Colonic mucosa (tissue), 4 donors: ENCODE measurements at regions not wholly inside any gene's neighbourhood (a gene's known extent, or its start where the extent isn't known, plus 50 kb on each side); places are given as distances from the start of the nearest gene placed in this dataset.

ENCODE experiments used
- DNase-seq: peaks from one replicate; pipeline ENCODE4 v3.0.0-alpha.2; 2020
- H3K27ac ChIP-seq: fragments of 200-600 bp; one replicate; pipeline ENCODE4 v1.8.0; 2021
- H3K27me3 ChIP-seq: fragments of 200-600 bp; one replicate; pipeline ENCODE4 v1.8.0; 2021
- H3K36me3 ChIP-seq: fragments of 200-600 bp; one replicate; pipeline ENCODE4 v1.8.0; 2021
- H3K4me1 ChIP-seq: fragments of 200-600 bp; one replicate; pipeline ENCODE4 v1.8.0; 2021; ENCODE audit warnings: mild to moderate bottlenecking
- H3K4me3 ChIP-seq: fragments of 200-600 bp; one replicate; pipeline ENCODE4 v1.8.0; 2021
- H3K9ac ChIP-seq, 2 donors: one replicate each; pipeline ENCODE4 v1.7.0; 2013; ENCODE audit warnings: control low read depth in 2 of 2, low read depth in 2 of 2, low read length in 2 of 2
- H3K9me3 ChIP-seq: fragments of 200-600 bp; one replicate; pipeline ENCODE4 v1.8.0; 2021
- intact Hi-C: fragments of 100-400 bp; cut with DNase I; formaldehyde crosslinking; loops from one replicate; pipeline ENCODE4 v1.14.1; 2022
- TF ChIP-seq, protein P1 (sequence below): fragments of 200-600 bp; IDR thresholded peaks from one replicate; pipeline ENCODE4 v1.8.0; 2022; ENCODE audit warnings: antibody characterized with exemption, mild to moderate bottlenecking
- donor health status: healthy.
- donor health status: DM: no; HTN: no; CAD: no.
- donor health status: DM: no; HTN: no; CAD: no.

DNA sequence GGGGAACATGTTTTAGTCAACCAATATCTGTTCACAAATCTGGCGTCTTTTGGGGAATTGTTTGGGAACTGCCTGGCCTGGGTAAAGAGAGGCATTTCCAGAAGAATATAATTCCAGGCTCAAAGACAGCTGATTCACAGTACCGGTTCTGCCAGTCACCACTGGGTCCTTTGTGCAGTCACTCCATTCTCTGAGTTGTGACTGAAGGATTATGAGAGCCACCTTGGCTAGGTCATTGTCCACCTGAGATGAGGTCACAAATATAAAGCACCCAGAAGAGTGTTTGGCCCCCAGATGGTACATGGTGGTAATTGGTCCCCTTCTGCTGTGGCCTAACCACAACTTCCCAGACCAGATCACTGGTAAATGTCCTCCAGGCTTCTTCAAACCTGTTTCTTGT lies 121.0 kb upstream of the SPACA1 start:
- TF ChIP-seq, protein P1, sequence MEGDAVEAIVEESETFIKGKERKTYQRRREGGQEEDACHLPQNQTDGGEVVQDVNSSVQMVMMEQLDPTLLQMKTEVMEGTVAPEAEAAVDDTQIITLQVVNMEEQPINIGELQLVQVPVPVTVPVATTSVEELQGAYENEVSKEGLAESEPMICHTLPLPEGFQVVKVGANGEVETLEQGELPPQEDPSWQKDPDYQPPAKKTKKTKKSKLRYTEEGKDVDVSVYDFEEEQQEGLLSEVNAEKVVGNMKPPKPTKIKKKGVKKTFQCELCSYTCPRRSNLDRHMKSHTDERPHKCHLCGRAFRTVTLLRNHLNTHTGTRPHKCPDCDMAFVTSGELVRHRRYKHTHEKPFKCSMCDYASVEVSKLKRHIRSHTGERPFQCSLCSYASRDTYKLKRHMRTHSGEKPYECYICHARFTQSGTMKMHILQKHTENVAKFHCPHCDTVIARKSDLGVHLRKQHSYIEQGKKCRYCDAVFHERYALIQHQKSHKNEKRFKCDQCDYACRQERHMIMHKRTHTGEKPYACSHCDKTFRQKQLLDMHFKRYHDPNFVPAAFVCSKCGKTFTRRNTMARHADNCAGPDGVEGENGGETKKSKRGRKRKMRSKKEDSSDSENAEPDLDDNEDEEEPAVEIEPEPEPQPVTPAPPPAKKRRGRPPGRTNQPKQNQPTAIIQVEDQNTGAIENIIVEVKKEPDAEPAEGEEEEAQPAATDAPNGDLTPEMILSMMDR, result no peak
- intact Hi-C loops, result loop anchor here (5.0 kb wide), 1 partner anchor 311 kb away; no protein-coding TSS in a partner anchor
- DNase-seq, result no peak
- Histone ChIP-seq H3K9me3 (no peaks in the 10 kb centered on the region), H3K4me3 (no peak overlapping the region), H3K27me3 (no peaks in the 10 kb centered on the region), H3K9ac (no peak overlapping the region), H3K4me1 (no peaks in the 10 kb centered on the region), H3K36me3 (no peaks in the 10 kb centered on the region), H3K27ac (no peak overlapping the region)

GRCh38 chr6:87926072-87926471 lies 121.6 kb upstream of the SPACA1 start:
- intact Hi-C loops, result loop anchor here (5.0 kb wide), 1 partner anchor 311 kb away; no protein-coding TSS in a partner anchor
- Histone ChIP-seq H3K9ac (no peak overlapping the region), H3K27me3 (no peaks in the 10 kb centered on the region), H3K9me3 (no peaks in the 10 kb centered on the region), H3K27ac (no peak overlapping the region), H3K36me3 (no peaks in the 10 kb centered on the region), H3K4me3 (no peak overlapping the region), H3K4me1 (no peaks in the 10 kb centered on the region)
- TF ChIP-seq, protein P1, result no peak
- DNase-seq, result no peak

GRCh38 chr6:87925373-87926060 lies 122.1 kb upstream of the SPACA1 start:
- Histone ChIP-seq H3K27me3 (no peaks in the 10 kb centered on the region), H3K9me3 (no peaks in the 10 kb centered on the region), H3K4me1 (no peaks in the 10 kb centered on the region), H3K27ac (no peak overlapping the region), H3K4me3 (no peak overlapping the region), H3K9ac (no peak overlapping the region), H3K36me3 (no peaks in the 10 kb centered on the region)
- intact Hi-C loops, result loop anchor here (5.0 kb wide), 1 partner anchor 312 kb away; no protein-coding TSS in a partner anchor
- TF ChIP-seq, protein P1, result no peak
- peak; percentile 23 for DNase-seq

GRCh38 chr6:87923389-87924050 lies 124.1 kb upstream of the SPACA1 start:
- H3K27me3 ChIP-seq, result no peaks in the 10 kb centered on the region

GRCh38 chr6:87922947-87923330 lies 124.7 kb upstream of the SPACA1 start:
- no peak for DNase-seq
- intact Hi-C loops, result no loop called here

More at GRCh38 chr6:87923389-87924050, 124.1 kb upstream of the SPACA1 start:
- H3K27ac ChIP-seq, result no peak overlapping the region
- TF ChIP-seq, protein P1, result no peak
- DNase-seq, result no peak
- H3K9ac ChIP-seq, result no peak overlapping the region
- H3K36me3 ChIP-seq, result no peaks in the 10 kb centered on the region
- no peak overlapping the region for H3K4me3 ChIP-seq
- H3K9me3 ChIP-seq, result no peaks in the 10 kb centered on the region
- no peaks in the 10 kb centered on the region for H3K4me1 ChIP-seq
- intact Hi-C loops, result no loop called here

More at GRCh38 chr6:87922947-87923330, 124.7 kb upstream of the SPACA1 start:
- Histone ChIP-seq H3K9ac (no peak overlapping the region), H3K27me3 (no peaks in the 10 kb centered on the region), H3K4me3 (no peak overlapping the region), H3K36me3 (no peaks in the 10 kb centered on the region), H3K4me1 (no peaks in the 10 kb centered on the region), H3K27ac (no peak overlapping the region), H3K9me3 (no peaks in the 10 kb centered on the region)
- TF ChIP-seq, protein P1, result no peak
